GM12878 (cell line): ENCODE measurements at regions not wholly inside any gene's neighbourhood (a gene's known extent, or its start where the extent isn't known, plus 50 kb on each side); places are given as distances from the start of the nearest gene placed in this dataset.

Experiments
- ATAC-seq: fragments of 200-7000 bp; cut with Tn5 transposase; 3 replicates; pipeline ENCODE4 v1.9.1; 2020; ENCODE audit warnings: mild to moderate bottlenecking, moderate library complexity
- BruUV-seq: library from RNA; stranded (reverse); fragments of 400-500 nt; replicated peaks from 2 replicates; lab custom pipeline; 2021; lab: Mats Ljungman, UMichigan
- CTCF ChIA-PET: fragments of 300-600 bp; sonication (Branson Sonifier 250); formaldehyde crosslinking; extraction: SDS; loops from one replicate; lab custom pipeline; 2021; ENCODE audit warnings: inconsistent platforms; lab: Yijun Ruan, JAX
- POLR2A ChIA-PET: fragments of 350-600 bp; formaldehyde crosslinking; extraction: SDS; loops from one replicate; lab custom pipeline; 2021; ENCODE audit warnings: inconsistent platforms; lab: Charles Lee
- RAD21 ChIA-PET: fragments of 300-600 bp; sonication (Branson Sonifier 250); formaldehyde crosslinking; loops from one replicate; lab custom pipeline; 2023; ENCODE audit warnings: antibody characterized with exemption; ENCODE audit not compliant: unreplicated experiment; lab: Charles Lee
- SMC1A ChIA-PET: fragments of 300-600 bp; sonication (Branson Sonifier 250); formaldehyde crosslinking; loops from one replicate; lab custom pipeline; 2023; ENCODE audit not compliant: unreplicated experiment, uncharacterized antibody; lab: Charles Lee
- DNase-seq: peaks from one replicate; pipeline ENCODE4 v3.0.0-alpha.2; 2011; ENCODE audit warnings: low read depth, low spot score
- FAIRE-seq: peaks from 3 replicates; lab custom pipeline; 2011; peaks lifted over from hg19 to GRCh38; lab: Jason Lieb, UNC
- H2AFZ ChIP-seq: 2 replicates; pipeline ENCODE4 v1.6.0; 2011; ENCODE audit warnings: low read depth, low read length, control low read depth; ENCODE audit not compliant: control insufficient read depth
- H3K27ac ChIP-seq: 2 replicates; pipeline ENCODE4 v1.5.1; 2011; ENCODE audit warnings: control low read depth; ENCODE audit not compliant: control insufficient read depth, insufficient read depth
- H3K27me3 ChIP-seq, 2 experiments: replicated peaks in 1 of 2; 2 replicates each; pipeline versions ENCODE4 v1.6.0 to v1.6.1; 2011; ENCODE audit warnings: low read length in 1 of 2; ENCODE audit not compliant: control insufficient read depth in 2 of 2, insufficient read depth in 2 of 2
- H3K36me3 ChIP-seq, 2 experiments: 2 replicates each; pipeline ENCODE4 v1.5.1; 2011; ENCODE audit warnings: low read length in 1 of 2; ENCODE audit not compliant: control insufficient read depth in 2 of 2, insufficient read depth in 2 of 2
- H3K4me1 ChIP-seq: 2 replicates; pipeline ENCODE4 v1.6.1; 2011; ENCODE audit warnings: mild to moderate bottlenecking, low read length, moderate library complexity, mixed read lengths; ENCODE audit not compliant: control insufficient read depth, insufficient read depth
- H3K4me2 ChIP-seq: 2 replicates; pipeline ENCODE4 v1.6.0; 2011; ENCODE audit warnings: control low read depth; ENCODE audit not compliant: control insufficient read depth, insufficient read depth
- H3K4me3 ChIP-seq: fragments of 200-600 bp; sonication (generic); 2 replicates; pipeline ENCODE4 v1.5.1; 2016
- H3K79me2 ChIP-seq: 2 replicates; pipeline ENCODE4 v1.6.0; 2011; ENCODE audit warnings: low read length; ENCODE audit not compliant: control insufficient read depth, insufficient read depth
- H3K9ac ChIP-seq: 2 replicates; pipeline ENCODE4 v1.8.0; 2011; ENCODE audit warnings: low read length, control low read depth, mixed read lengths; ENCODE audit not compliant: control insufficient read depth, insufficient read depth
- H3K9me3 ChIP-seq: replicated peaks from 3 replicates; pipeline ENCODE4 v1.5.1; 2011; ENCODE audit warnings: mild to moderate bottlenecking, low read length; ENCODE audit not compliant: control insufficient read depth, insufficient read depth
- H4K20me1 ChIP-seq: 2 replicates; pipeline ENCODE4 v1.6.0; 2011; ENCODE audit not compliant: control insufficient read depth, insufficient read depth
- BRCA1 ChIP-seq: IDR thresholded peaks from 2 replicates; pipeline ENCODE4 v1.6.1; 2011; ENCODE audit warnings: low read depth, low read length, improper control_type of control experiment
- CEBPZ ChIP-seq: fragments of 150-350 bp; IDR thresholded peaks from 2 replicates; pipeline ENCODE4 v1.6.1; 2016; ENCODE audit warnings: low read depth, low read length
- MTA3 ChIP-seq: IDR thresholded peaks from 2 replicates; pipeline ENCODE4 v1.6.1; 2012; ENCODE audit warnings: low read length, inconsistent platforms, borderline replicate concordance
- SMC3 ChIP-seq: IDR thresholded peaks from 2 replicates; pipeline ENCODE4 v1.6.1; 2011; ENCODE audit warnings: low read length, improper control_type of control experiment, borderline replicate concordance
- SP1 ChIP-seq: IDR thresholded peaks from one replicate; pipeline ENCODE4 v1.6.1; 2011; ENCODE audit warnings: low read depth, low read length
- TAF1 ChIP-seq: IDR thresholded peaks from 2 replicates; pipeline ENCODE4 v1.6.1; 2011; ENCODE audit warnings: mild to moderate bottlenecking, low read depth, low read length, borderline replicate concordance
- WGBS: methylation state at CpG from one replicate; pipeline ENCODE4 v1.1.6; 2016; ENCODE audit warnings: low lambda C conversion rate; ENCODE audit not compliant: insufficient replicate concordance, insufficient coverage; ENCODE audit errors: missing lambda C conversion rate; 5-methylcytosine and 5-hydroxymethylcytosine counted together
- in situ Hi-C: fragments of 300-500 bp; cut with MboI; formaldehyde crosslinking; loops from 9 replicates; pipeline ENCODE4 v1.14.3; 2018; ENCODE audit warnings: mixed read lengths
- intact Hi-C: fragments of 100-400 bp; cut with micrococcal nuclease; formaldehyde crosslinking; loops from one replicate; pipeline ENCODE4 v1.14.2; 2022; ENCODE audit not compliant: unreplicated experiment
- TF ChIP-seq, protein P1 (sequence below): fragments of 450-650 bp; conservative IDR thresholded peaks from 2 replicates; pipeline ENCODE4 v1.6.1; 2017; ENCODE audit warnings: mild to moderate bottlenecking, moderate library complexity
- TF ChIP-seq, protein P2 (sequence below): IDR thresholded peaks from 2 replicates; pipeline ENCODE4 v1.6.1; 2012; ENCODE audit warnings: low read depth, low read length, improper control_type of control experiment
- TF ChIP-seq, protein P3 (sequence below), 3 experiments: IDR thresholded peaks in 2 of 3; conservative IDR thresholded peaks in 1 of 3; 2 replicates each; pipeline ENCODE4 v1.5.1; 2011; ENCODE audit warnings: low read depth in 3 of 3, low read length in 3 of 3, mild to moderate bottlenecking in 3 of 3, control low read depth in 2 of 3, moderate library complexity in 2 of 3, inconsistent platforms in 1 of 3, mixed read lengths in 1 of 3; ENCODE audit not compliant: control insufficient read depth in 2 of 3, insufficient read depth in 1 of 3; ENCODE audit errors: extremely low read depth in 1 of 3
- TF ChIP-seq, protein P4 (sequence below): IDR thresholded peaks from 2 replicates; pipeline ENCODE4 v1.6.1; 2012; ENCODE audit warnings: mild to moderate bottlenecking, low read depth, low read length

DNA sequence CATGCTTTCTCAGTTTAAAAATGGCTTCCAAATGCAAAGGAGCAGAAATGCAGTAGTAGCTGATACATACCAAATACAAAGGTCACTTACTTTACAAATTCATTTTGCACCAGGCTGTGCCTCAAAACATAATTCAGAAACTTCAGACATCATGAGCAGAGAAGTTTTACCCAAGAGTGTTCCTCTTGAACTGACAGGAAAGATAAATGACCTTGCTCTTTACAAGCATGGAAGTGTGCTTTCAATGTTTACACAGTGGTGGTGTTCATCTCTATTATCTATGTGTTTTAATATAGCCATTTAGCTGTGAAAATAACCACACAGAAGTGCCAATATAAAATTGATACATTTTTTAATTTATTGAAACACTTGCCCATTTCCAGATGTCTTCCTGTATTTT lies 383.4 kb downstream of the ANKRD50 start (continued):
- TF ChIP-seq, protein P1, sequence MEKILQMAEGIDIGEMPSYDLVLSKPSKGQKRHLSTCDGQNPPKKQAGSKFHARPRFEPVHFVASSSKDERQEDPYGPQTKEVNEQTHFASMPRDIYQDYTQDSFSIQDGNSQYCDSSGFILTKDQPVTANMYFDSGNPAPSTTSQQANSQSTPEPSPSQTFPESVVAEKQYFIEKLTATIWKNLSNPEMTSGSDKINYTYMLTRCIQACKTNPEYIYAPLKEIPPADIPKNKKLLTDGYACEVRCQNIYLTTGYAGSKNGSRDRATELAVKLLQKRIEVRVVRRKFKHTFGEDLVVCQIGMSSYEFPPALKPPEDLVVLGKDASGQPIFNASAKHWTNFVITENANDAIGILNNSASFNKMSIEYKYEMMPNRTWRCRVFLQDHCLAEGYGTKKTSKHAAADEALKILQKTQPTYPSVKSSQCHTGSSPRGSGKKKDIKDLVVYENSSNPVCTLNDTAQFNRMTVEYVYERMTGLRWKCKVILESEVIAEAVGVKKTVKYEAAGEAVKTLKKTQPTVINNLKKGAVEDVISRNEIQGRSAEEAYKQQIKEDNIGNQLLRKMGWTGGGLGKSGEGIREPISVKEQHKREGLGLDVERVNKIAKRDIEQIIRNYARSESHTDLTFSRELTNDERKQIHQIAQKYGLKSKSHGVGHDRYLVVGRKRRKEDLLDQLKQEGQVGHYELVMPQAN = no peak
- TF ChIP-seq, all 136 proteins: peak for 0

DNA sequence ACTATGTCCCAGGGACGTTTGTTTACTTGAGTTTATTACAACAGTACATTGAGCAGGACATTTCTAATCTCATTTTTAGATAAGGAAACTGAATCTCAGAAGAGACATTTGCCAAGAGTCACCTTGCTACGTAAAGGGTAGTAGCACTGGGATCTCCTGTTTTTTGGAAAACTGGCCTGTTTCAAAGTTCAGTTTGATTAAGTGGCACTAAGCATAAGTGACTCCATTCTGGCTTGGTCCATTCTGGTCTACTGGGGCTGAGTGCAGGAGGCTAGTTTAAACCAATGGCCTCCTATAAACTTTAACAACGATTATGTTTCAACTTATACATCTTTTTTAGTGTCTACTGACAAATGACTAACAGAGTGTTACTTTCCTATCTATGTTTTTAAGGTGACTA lies 382.5 kb downstream of the ANKRD50 start:
- in situ Hi-C loops = loop anchor here (25.0 kb wide), 1 partner anchor 957 kb away; no protein-coding TSS in a partner anchor
- Histone ChIP-seq H3K27me3 (no peaks in the 10 kb centered on the region; a peak in 1 of 4 replicates), H2AFZ (no peak overlapping the region), H3K79me2 (no peaks in the 10 kb centered on the region), H3K4me1 (no peaks in the 10 kb centered on the region), H4K20me1 (no peaks in the 10 kb centered on the region), H3K9ac (no peak overlapping the region), H3K4me2 (no peak overlapping the region), H3K27ac (no peak overlapping the region), H3K36me3 (no peaks in the 10 kb centered on the region), H3K9me3 (no peaks in the 10 kb centered on the region), H3K4me3 (no peak overlapping the region)
- ChIA-PET CTCF (no interaction called here), RAD21 (no interaction called here), SMC1A (no interaction called here), POLR2A (no interaction called here)
- ATAC-seq (no peak), FAIRE-seq (no peak), DNase-seq (no peak)
- no TSS peak for BruUV-seq
- 11% methylated on average over 3 of the region's 3 CpGs for WGBS
- intact Hi-C loops = no loop called here
- no peak for TF ChIP-seq MTA3
- TF ChIP-seq, protein P2, sequence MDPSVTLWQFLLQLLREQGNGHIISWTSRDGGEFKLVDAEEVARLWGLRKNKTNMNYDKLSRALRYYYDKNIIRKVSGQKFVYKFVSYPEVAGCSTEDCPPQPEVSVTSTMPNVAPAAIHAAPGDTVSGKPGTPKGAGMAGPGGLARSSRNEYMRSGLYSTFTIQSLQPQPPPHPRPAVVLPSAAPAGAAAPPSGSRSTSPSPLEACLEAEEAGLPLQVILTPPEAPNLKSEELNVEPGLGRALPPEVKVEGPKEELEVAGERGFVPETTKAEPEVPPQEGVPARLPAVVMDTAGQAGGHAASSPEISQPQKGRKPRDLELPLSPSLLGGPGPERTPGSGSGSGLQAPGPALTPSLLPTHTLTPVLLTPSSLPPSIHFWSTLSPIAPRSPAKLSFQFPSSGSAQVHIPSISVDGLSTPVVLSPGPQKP = no peak
- TF ChIP-seq SP1 = no peak
- TF ChIP-seq SMC3 = no peak
- TF ChIP-seq, protein P3, sequence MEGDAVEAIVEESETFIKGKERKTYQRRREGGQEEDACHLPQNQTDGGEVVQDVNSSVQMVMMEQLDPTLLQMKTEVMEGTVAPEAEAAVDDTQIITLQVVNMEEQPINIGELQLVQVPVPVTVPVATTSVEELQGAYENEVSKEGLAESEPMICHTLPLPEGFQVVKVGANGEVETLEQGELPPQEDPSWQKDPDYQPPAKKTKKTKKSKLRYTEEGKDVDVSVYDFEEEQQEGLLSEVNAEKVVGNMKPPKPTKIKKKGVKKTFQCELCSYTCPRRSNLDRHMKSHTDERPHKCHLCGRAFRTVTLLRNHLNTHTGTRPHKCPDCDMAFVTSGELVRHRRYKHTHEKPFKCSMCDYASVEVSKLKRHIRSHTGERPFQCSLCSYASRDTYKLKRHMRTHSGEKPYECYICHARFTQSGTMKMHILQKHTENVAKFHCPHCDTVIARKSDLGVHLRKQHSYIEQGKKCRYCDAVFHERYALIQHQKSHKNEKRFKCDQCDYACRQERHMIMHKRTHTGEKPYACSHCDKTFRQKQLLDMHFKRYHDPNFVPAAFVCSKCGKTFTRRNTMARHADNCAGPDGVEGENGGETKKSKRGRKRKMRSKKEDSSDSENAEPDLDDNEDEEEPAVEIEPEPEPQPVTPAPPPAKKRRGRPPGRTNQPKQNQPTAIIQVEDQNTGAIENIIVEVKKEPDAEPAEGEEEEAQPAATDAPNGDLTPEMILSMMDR (IDR thresholded peaks at IDR 0.05 in 2 of 3, conservative IDR thresholded peaks at IDR 0.05 in 1 of 3; ENCODE audit: control insufficient read depth in 2 of 3, extremely low read depth in 1 of 3, insufficient read depth in 1 of 3, low read depth in 3 of 3, low read length in 3 of 3) = no peak
- no peak for TF ChIP-seq CEBPZ
- TF ChIP-seq, protein P4, sequence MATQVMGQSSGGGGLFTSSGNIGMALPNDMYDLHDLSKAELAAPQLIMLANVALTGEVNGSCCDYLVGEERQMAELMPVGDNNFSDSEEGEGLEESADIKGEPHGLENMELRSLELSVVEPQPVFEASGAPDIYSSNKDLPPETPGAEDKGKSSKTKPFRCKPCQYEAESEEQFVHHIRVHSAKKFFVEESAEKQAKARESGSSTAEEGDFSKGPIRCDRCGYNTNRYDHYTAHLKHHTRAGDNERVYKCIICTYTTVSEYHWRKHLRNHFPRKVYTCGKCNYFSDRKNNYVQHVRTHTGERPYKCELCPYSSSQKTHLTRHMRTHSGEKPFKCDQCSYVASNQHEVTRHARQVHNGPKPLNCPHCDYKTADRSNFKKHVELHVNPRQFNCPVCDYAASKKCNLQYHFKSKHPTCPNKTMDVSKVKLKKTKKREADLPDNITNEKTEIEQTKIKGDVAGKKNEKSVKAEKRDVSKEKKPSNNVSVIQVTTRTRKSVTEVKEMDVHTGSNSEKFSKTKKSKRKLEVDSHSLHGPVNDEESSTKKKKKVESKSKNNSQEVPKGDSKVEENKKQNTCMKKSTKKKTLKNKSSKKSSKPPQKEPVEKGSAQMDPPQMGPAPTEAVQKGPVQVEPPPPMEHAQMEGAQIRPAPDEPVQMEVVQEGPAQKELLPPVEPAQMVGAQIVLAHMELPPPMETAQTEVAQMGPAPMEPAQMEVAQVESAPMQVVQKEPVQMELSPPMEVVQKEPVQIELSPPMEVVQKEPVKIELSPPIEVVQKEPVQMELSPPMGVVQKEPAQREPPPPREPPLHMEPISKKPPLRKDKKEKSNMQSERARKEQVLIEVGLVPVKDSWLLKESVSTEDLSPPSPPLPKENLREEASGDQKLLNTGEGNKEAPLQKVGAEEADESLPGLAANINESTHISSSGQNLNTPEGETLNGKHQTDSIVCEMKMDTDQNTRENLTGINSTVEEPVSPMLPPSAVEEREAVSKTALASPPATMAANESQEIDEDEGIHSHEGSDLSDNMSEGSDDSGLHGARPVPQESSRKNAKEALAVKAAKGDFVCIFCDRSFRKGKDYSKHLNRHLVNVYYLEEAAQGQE = no peak
- no peak for TF ChIP-seq BRCA1
- TF ChIP-seq TAF1 = no peak
